ENCODE measurements at regions not wholly inside any gene's neighbourhood (a gene's known extent, or its start where the extent isn't known, plus 50 kb on each side); places are given as distances from the start of the nearest gene placed in this dataset.
A peak's percentile ranks its signal among the peaks of the same experiment; 100 is the strongest.
"Not testable (repeated sequence)": the region's sequence is repeated elsewhere in the genome, so short reads cannot be mapped to it uniquely, and the experiment has no call there.

- Histone ChIP-seq H3K4me3 (no peak overlapping the region), H3K79me2 (ENCODE audit: insufficient read depth) (no peaks in the 10 kb centered on the region), H3K4me2 (ENCODE audit: unreplicated experiment) (no peak overlapping the region), H3K9me2 (ENCODE audit: insufficient read depth) (no peaks in the 10 kb centered on the region), H3K27me3 (replicated peaks; ENCODE audit: insufficient read depth) (no peaks in the 10 kb centered on the region), H2AFZ (no peak overlapping the region), H3F3A (ENCODE audit: insufficient read depth) (peaks cover 8% of the 10 kb centered on the region), H3K9ac (no peak overlapping the region), H3K27ac (no peak overlapping the region), H3K9me3 (ENCODE audit: low read depth) (no peaks in the 10 kb centered on the region), H4K20me1 (ENCODE audit: insufficient read depth) (no peaks in the 10 kb centered on the region), H3K4me1 (ENCODE audit: insufficient read depth) (peaks cover 25% of the 10 kb centered on the region), H3K36me3 (ENCODE audit: low read depth) (no peaks in the 10 kb centered on the region)
- DNase-seq, result peak; percentile 57
- WGBS, 2 experiments (ENCODE audit: low coverage in 1 of 2, low lambda C conversion rate in 2 of 2, missing lambda C conversion rate in 2 of 2), result 96 to 97% methylated on average over 1 of the region's 1 CpG
- TF ChIP-seq EZH2phosphoT487 (IDR thresholded peaks at IDR 0.05; ENCODE audit: insufficient read depth, low read depth), result no peak
- no peak for TF ChIP-seq EZH2 (IDR thresholded peaks at IDR 0.05; ENCODE audit: insufficient read depth, poor library complexity, severe bottlenecking)
- in situ Hi-C loops (cut with MboI), result no loop called here
These were observed 93.9 kb upstream of the GATB start for GRCh38 chr4:151854731-151855130.

GRCh38 chr4:151853034-151853433, 92.2 kb upstream of the GATB start:
- in situ Hi-C loops (cut with MboI), result no loop called here
- Histone ChIP-seq H2AFZ (no peak overlapping the region), H3K9me2 (ENCODE audit: insufficient read depth) (no peaks in the 10 kb centered on the region), H3F3A (ENCODE audit: insufficient read depth) (peaks cover 11% of the 10 kb centered on the region), H3K27ac (no peak overlapping the region), H3K9ac (no peak overlapping the region), H3K9me3 (ENCODE audit: low read depth) (no peaks in the 10 kb centered on the region), H4K20me1 (ENCODE audit: insufficient read depth) (no peaks in the 10 kb centered on the region), H3K4me3 (no peak overlapping the region), H3K36me3 (ENCODE audit: low read depth) (no peaks in the 10 kb centered on the region), H3K4me2 (ENCODE audit: unreplicated experiment) (no peak overlapping the region), H3K79me2 (ENCODE audit: insufficient read depth) (no peaks in the 10 kb centered on the region), H3K4me1 (ENCODE audit: insufficient read depth) (peaks cover 14% of the 10 kb centered on the region), H3K27me3 (replicated peaks; ENCODE audit: insufficient read depth) (no peaks in the 10 kb centered on the region)
- 85 to 90% methylated on average over 4 of the region's 4 CpGs for WGBS, 2 experiments (ENCODE audit: low coverage in 1 of 2, low lambda C conversion rate in 2 of 2, missing lambda C conversion rate in 2 of 2)
- DNase-seq, result no peak
- no peak for TF ChIP-seq EZH2phosphoT487 (IDR thresholded peaks at IDR 0.05; ENCODE audit: insufficient read depth, low read depth)
- no peak for TF ChIP-seq EZH2 (IDR thresholded peaks at IDR 0.05; ENCODE audit: insufficient read depth, poor library complexity, severe bottlenecking)

- WGBS, 2 experiments (ENCODE audit: low coverage in 1 of 2, low lambda C conversion rate in 2 of 2, missing lambda C conversion rate in 2 of 2), result 60 to 63% methylated on average over 2 of the region's 2 CpGs
- no peaks in the 10 kb centered on the region for H4K20me1 ChIP-seq (ENCODE audit: insufficient read depth)
- no peak overlapping the region for H3K4me3 ChIP-seq
- H3K27ac ChIP-seq, result no peak overlapping the region
- H3K9me3 ChIP-seq (ENCODE audit: low read depth), result no peaks in the 10 kb centered on the region
- H3K36me3 ChIP-seq (ENCODE audit: low read depth), result no peaks in the 10 kb centered on the region
- peaks cover 14% of the 10 kb centered on the region for H3K4me1 ChIP-seq (ENCODE audit: insufficient read depth)
- H3K27me3 ChIP-seq (replicated peaks; ENCODE audit: insufficient read depth), result no peaks in the 10 kb centered on the region
- TF ChIP-seq EZH2phosphoT487 (IDR thresholded peaks at IDR 0.05; ENCODE audit: insufficient read depth, low read depth) (no peak), EZH2 (IDR thresholded peaks at IDR 0.05; ENCODE audit: insufficient read depth, poor library complexity, severe bottlenecking) (no peak)
- in situ Hi-C loops (cut with MboI), result no loop called here
- no peak overlapping the region for H2AFZ ChIP-seq
- no peaks in the 10 kb centered on the region for H3K79me2 ChIP-seq (ENCODE audit: insufficient read depth)
- DNase-seq, result no peak
- H3K4me2 ChIP-seq (ENCODE audit: unreplicated experiment), result no peak overlapping the region
- H3K9ac ChIP-seq, result no peak overlapping the region
- peaks cover 11% of the 10 kb centered on the region for H3F3A ChIP-seq (ENCODE audit: insufficient read depth)
- H3K9me2 ChIP-seq (ENCODE audit: insufficient read depth), result no peaks in the 10 kb centered on the region
These were observed 91.4 kb upstream of the GATB start for GRCh38 chr4:151852202-151852601.

GRCh38 chr4:151851354-151851753, 90.5 kb upstream of the GATB start:
- Histone ChIP-seq H3K4me2 (ENCODE audit: unreplicated experiment) (peak overlapping the region; percentile 29), H3K9me2 (ENCODE audit: insufficient read depth) (no peaks in the 10 kb centered on the region), H3K9me3 (ENCODE audit: low read depth) (no peaks in the 10 kb centered on the region), H3K36me3 (ENCODE audit: low read depth) (no peaks in the 10 kb centered on the region), H2AFZ (no peak overlapping the region), H4K20me1 (ENCODE audit: insufficient read depth) (no peaks in the 10 kb centered on the region), H3K4me3 (no peak overlapping the region), H3K27me3 (replicated peaks; ENCODE audit: insufficient read depth) (no peaks in the 10 kb centered on the region), H3K27ac (no peak overlapping the region), H3K9ac (no peak overlapping the region), H3K79me2 (ENCODE audit: insufficient read depth) (no peaks in the 10 kb centered on the region), H3K4me1 (ENCODE audit: insufficient read depth) (peaks cover 14% of the 10 kb centered on the region), H3F3A (ENCODE audit: insufficient read depth) (peaks cover 11% of the 10 kb centered on the region)
- no peak for TF ChIP-seq EZH2 (IDR thresholded peaks at IDR 0.05; ENCODE audit: insufficient read depth, poor library complexity, severe bottlenecking)
- no peak for TF ChIP-seq EZH2phosphoT487 (IDR thresholded peaks at IDR 0.05; ENCODE audit: insufficient read depth, low read depth)
- DNase-seq, result peak; percentile 7
- WGBS, 2 experiments (ENCODE audit: low coverage in 1 of 2, low lambda C conversion rate in 2 of 2, missing lambda C conversion rate in 2 of 2), result 91 to 95% methylated on average over 2 of the region's 2 CpGs
- in situ Hi-C loops (cut with MboI), result no loop called here

GRCh38 chr4:151850791-151851213, 90.0 kb upstream of the GATB start:
- Histone ChIP-seq H3K9me2 (ENCODE audit: insufficient read depth) (no peaks in the 10 kb centered on the region), H3K4me2 (ENCODE audit: unreplicated experiment) (peak overlapping the region; percentile 29), H3K27me3 (replicated peaks; ENCODE audit: insufficient read depth) (no peaks in the 10 kb centered on the region), H2AFZ (no peak overlapping the region), H3K36me3 (ENCODE audit: low read depth) (no peaks in the 10 kb centered on the region), H3K9ac (no peak overlapping the region), H3F3A (ENCODE audit: insufficient read depth) (peaks cover 11% of the 10 kb centered on the region), H3K4me3 (no peak overlapping the region), H3K4me1 (ENCODE audit: insufficient read depth) (peaks cover 14% of the 10 kb centered on the region), H3K27ac (no peak overlapping the region), H4K20me1 (ENCODE audit: insufficient read depth) (no peaks in the 10 kb centered on the region), H3K9me3 (ENCODE audit: low read depth) (no peaks in the 10 kb centered on the region), H3K79me2 (ENCODE audit: insufficient read depth) (no peaks in the 10 kb centered on the region)
- 4 to 11% methylated on average over 2 of the region's 2 CpGs for WGBS, 2 experiments (ENCODE audit: low coverage in 1 of 2, low lambda C conversion rate in 2 of 2, missing lambda C conversion rate in 2 of 2)
- peak; percentile 75 for DNase-seq
- in situ Hi-C loops (cut with MboI), result no loop called here
- TF ChIP-seq EZH2 (IDR thresholded peaks at IDR 0.05; ENCODE audit: insufficient read depth, poor library complexity, severe bottlenecking), result no peak
- peak; percentile 33; the same call in 1 of the 2 replicates for TF ChIP-seq EZH2phosphoT487 (IDR thresholded peaks at IDR 0.05; ENCODE audit: insufficient read depth, low read depth)

- 77 to 85% methylated on average over 3 of the region's 3 CpGs for WGBS, 2 experiments (ENCODE audit: low coverage in 1 of 2, low lambda C conversion rate in 2 of 2, missing lambda C conversion rate in 2 of 2)
- H2AFZ ChIP-seq; H4K20me1 ChIP-seq (ENCODE audit: insufficient read depth); H3K9me2 ChIP-seq (ENCODE audit: insufficient read depth); DNase-seq; H3F3A ChIP-seq (ENCODE audit: insufficient read depth); in situ Hi-C loops (cut with MboI); H3K79me2 ChIP-seq (ENCODE audit: insufficient read depth); H3K4me3 ChIP-seq; H3K27me3 ChIP-seq (replicated peaks; ENCODE audit: insufficient read depth); H3K9me3 ChIP-seq (ENCODE audit: low read depth); H3K4me2 ChIP-seq (ENCODE audit: unreplicated experiment); H3K9ac ChIP-seq; H3K4me1 ChIP-seq (ENCODE audit: insufficient read depth); H3K36me3 ChIP-seq (ENCODE audit: low read depth); H3K27ac ChIP-seq: not testable (repeated sequence)
These were observed 84.7 kb upstream of the GATB start for GRCh38 chr4:151845551-151845950.

All from GM23248 (cell line).